Neural progenitor cell (in vitro differentiated cells): ENCODE measurements at regions not wholly inside any gene's neighbourhood (a gene's known extent, or its start where the extent isn't known, plus 50 kb on each side); places are given as distances from the start of the nearest gene placed in this dataset.

Experiments used
- DNase-seq: peaks from one replicate; pipeline ENCODE4 v3.0.0-alpha.2; 2016; ENCODE audit warnings: low spot score
- H2AFZ ChIP-seq: fragments of 200-600 bp; sonication (generic); replicated peaks from 2 replicates; pipeline ENCODE4 v1.6.1; 2016; ENCODE audit warnings: antibody characterized with exemption
- H3F3A ChIP-seq: fragments of 200-600 bp; sonication (generic); 2 replicates; pipeline ENCODE4 v1.6.1; 2016; ENCODE audit warnings: antibody characterized with exemption, low read depth
- H3K27ac ChIP-seq: fragments of 200-600 bp; sonication (generic); 2 replicates; pipeline ENCODE4 v1.5.1; 2016; ENCODE audit warnings: mild to moderate bottlenecking
- H3K27me3 ChIP-seq: fragments of 200-600 bp; sonication (generic); 2 replicates; pipeline ENCODE4 v1.6.1; 2016; ENCODE audit warnings: mild to moderate bottlenecking, moderate library complexity
- H3K36me3 ChIP-seq: fragments of 200-600 bp; sonication (generic); 2 replicates; pipeline ENCODE4 v1.5.1; 2016
- H3K4me1 ChIP-seq: fragments of 200-600 bp; sonication (generic); 2 replicates; pipeline ENCODE4 v1.6.1; 2016; ENCODE audit warnings: mixed run types
- H3K4me2 ChIP-seq: fragments of 200-600 bp; sonication (generic); 2 replicates; pipeline ENCODE4 v1.6.1; 2016
- H3K4me3 ChIP-seq: fragments of 200-600 bp; sonication (generic); 2 replicates; pipeline ENCODE4 v1.5.1; 2016
- H3K79me2 ChIP-seq: fragments of 200-600 bp; sonication (generic); 2 replicates; pipeline ENCODE4 v1.6.1; 2016; ENCODE audit warnings: low read depth
- H3K9ac ChIP-seq: fragments of 200-600 bp; sonication (generic); 2 replicates; pipeline ENCODE4 v1.6.1; 2016
- H3K9me3 ChIP-seq: fragments of 200-600 bp; sonication (generic); 2 replicates; pipeline ENCODE4 v1.5.1; 2016; ENCODE audit warnings: low read depth
- H4K20me1 ChIP-seq: fragments of 200-600 bp; sonication (generic); 2 replicates; pipeline ENCODE4 v1.6.1; 2016; ENCODE audit warnings: low read depth
- H3K27ac Mint-ChIP-seq: 3 replicates; pipeline ENCODE4 v1.8.0; 2021; ENCODE audit warnings: mixed read lengths
- H3K27me3 Mint-ChIP-seq: 2 replicates; pipeline ENCODE4 v1.8.0; 2022; ENCODE audit warnings: low read depth, mild to moderate bottlenecking, inconsistent platforms, moderate library complexity, mixed read lengths; ENCODE audit not compliant: insufficient read depth
- H3K36me3 Mint-ChIP-seq: 3 replicates; pipeline ENCODE4 v1.8.0; 2021; ENCODE audit warnings: mixed read lengths
- H3K4me1 Mint-ChIP-seq: 3 replicates; pipeline ENCODE4 v1.8.0; 2021; ENCODE audit warnings: mixed read lengths
- H3K4me3 Mint-ChIP-seq: 3 replicates; pipeline ENCODE4 v1.8.0; 2021; ENCODE audit warnings: mild to moderate bottlenecking, moderate library complexity, mixed read lengths
- H3K9me3 Mint-ChIP-seq: 3 replicates; pipeline ENCODE4 v1.8.0; 2020; ENCODE audit warnings: mixed read lengths
- CTCF ChIP-seq: fragments of 200-600 bp; sonication (generic); IDR thresholded peaks from 2 replicates; pipeline ENCODE4 v1.5.1; 2017; ENCODE audit warnings: antibody characterized with exemption, mild to moderate bottlenecking
- EZH2 ChIP-seq: fragments of 200-600 bp; sonication (generic); IDR thresholded peaks from 2 replicates; pipeline ENCODE4 v1.6.1; 2017; ENCODE audit warnings: antibody characterized with exemption, mild to moderate bottlenecking, moderate library complexity
- EZH2phosphoT487 ChIP-seq: fragments of 200-600 bp; sonication (generic); IDR thresholded peaks from 2 replicates; pipeline ENCODE4 v1.6.1; 2017; ENCODE audit warnings: antibody characterized with exemption

- Mint-ChIP-seq H3K27ac (no peak overlapping the region), H3K4me3 (no peak overlapping the region)
- H2AFZ ChIP-seq = no peak overlapping the region
These were observed 325.5 kb downstream of the IRS1 start for GRCh38 chr2:226474131-226474530.

DNA sequence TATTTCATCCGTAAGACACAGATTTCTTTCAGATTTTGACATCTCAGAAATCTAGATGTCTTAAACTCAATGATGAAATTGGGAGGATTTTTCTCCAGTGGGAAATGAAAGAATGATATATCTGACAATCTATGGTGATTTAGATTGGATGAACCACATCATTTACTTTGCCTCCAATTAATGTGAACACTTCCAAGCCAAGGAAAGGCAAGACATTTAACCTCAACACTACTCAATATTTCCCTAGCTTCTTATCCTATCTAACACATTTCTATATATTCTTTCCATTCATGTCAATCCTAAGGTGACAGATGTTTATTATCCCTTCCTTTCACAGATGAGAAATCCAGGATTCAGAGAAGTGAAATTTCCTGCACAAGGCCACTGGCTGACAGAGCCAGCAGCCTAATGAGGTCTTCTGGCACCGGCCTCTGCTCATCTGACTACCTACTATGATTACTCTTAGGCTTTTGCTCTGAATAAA is 327.6 kb downstream of the IRS1 start:
- Histone ChIP-seq H3K4me3 (no peak overlapping the region), H3K27me3 (no peaks in the 10 kb centered on the region), H2AFZ (no peak overlapping the region), H3K4me2 (no peak overlapping the region), H3K9me3 (no peaks in the 10 kb centered on the region), H3F3A (no peaks in the 10 kb centered on the region), H3K79me2 (no peaks in the 10 kb centered on the region), H3K36me3 (no peaks in the 10 kb centered on the region), H3K4me1 (peaks cover under 1% of the 10 kb centered on the region), H3K27ac (no peak overlapping the region), H3K9ac (no peak overlapping the region), H4K20me1 (no peaks in the 10 kb centered on the region)
- Mint-ChIP-seq H3K27me3 (no peaks in the 10 kb centered on the region), H3K4me3 (no peak overlapping the region), H3K36me3 (peaks cover 7% of the 10 kb centered on the region), H3K4me1 (peaks cover 2% of the 10 kb centered on the region), H3K27ac (no peak overlapping the region), H3K9me3 (peaks cover 16% of the 10 kb centered on the region)
- TF ChIP-seq EZH2phosphoT487 = no peak
- TF ChIP-seq EZH2 = no peak
- no peak for TF ChIP-seq CTCF
- no peak for DNase-seq

More at GRCh38 chr2:226474131-226474530, 325.5 kb downstream of the IRS1 start:
- H3K9me3 ChIP-seq = no peaks in the 10 kb centered on the region
- Mint-ChIP-seq H3K36me3 (peaks cover 7% of the 10 kb centered on the region), H3K4me1 (peaks cover 17% of the 10 kb centered on the region), H3K9me3 (peaks cover 18% of the 10 kb centered on the region), H3K27me3 (no peaks in the 10 kb centered on the region)
- TF ChIP-seq CTCF (no peak), EZH2phosphoT487 (no peak), EZH2 (no peak)
- no peaks in the 10 kb centered on the region for H3K4me1 ChIP-seq
- no peaks in the 10 kb centered on the region for H3K79me2 ChIP-seq
- H3K4me2 ChIP-seq = no peak overlapping the region
- H4K20me1 ChIP-seq = no peaks in the 10 kb centered on the region
- no peaks in the 10 kb centered on the region for H3F3A ChIP-seq
- no peak overlapping the region for H3K4me3 ChIP-seq
- no peak for DNase-seq
- H3K27ac ChIP-seq = no peak overlapping the region
- H3K9ac ChIP-seq = no peak overlapping the region
- no peaks in the 10 kb centered on the region for H3K27me3 ChIP-seq
- no peaks in the 10 kb centered on the region for H3K36me3 ChIP-seq

DNA sequence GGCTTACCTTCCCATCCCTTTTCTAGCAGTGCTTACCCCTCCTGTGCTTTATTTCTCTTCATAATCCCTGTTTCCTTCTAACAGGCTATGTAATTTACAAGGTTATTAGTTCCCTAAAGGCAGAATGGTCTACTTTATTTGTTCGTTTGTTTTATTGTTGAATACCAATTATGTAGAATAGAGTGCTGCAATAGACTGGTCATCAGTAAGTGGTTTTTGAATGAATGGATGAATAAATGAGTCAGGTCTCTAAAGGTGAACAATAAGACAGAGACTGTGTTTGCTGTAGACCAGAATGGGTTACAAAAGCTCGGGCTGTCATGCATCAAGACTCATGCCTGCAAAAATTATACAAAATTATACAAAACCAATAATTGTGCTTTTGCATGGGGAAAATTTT is 332.0 kb downstream of the IRS1 start:
- H3K36me3 ChIP-seq = no peaks in the 10 kb centered on the region
- H3K79me2 ChIP-seq = no peaks in the 10 kb centered on the region
- no peak overlapping the region for H2AFZ ChIP-seq
- peaks cover 7% of the 10 kb centered on the region for H3K4me1 ChIP-seq
- H3F3A ChIP-seq = no peaks in the 10 kb centered on the region
- no peak overlapping the region for H3K9ac ChIP-seq
- H3K27ac ChIP-seq = no peak overlapping the region
- H3K4me2 ChIP-seq = no peak overlapping the region
- H3K4me3 ChIP-seq = no peak overlapping the region
- H3K27me3 ChIP-seq = no peaks in the 10 kb centered on the region
- Mint-ChIP-seq H3K27ac (no peak overlapping the region), H3K4me1 (no peaks in the 10 kb centered on the region), H3K4me3 (no peak overlapping the region), H3K27me3 (no peaks in the 10 kb centered on the region), H3K9me3 (peaks cover 6% of the 10 kb centered on the region), H3K36me3 (no peaks in the 10 kb centered on the region)
- no peaks in the 10 kb centered on the region for H4K20me1 ChIP-seq
- no peak for DNase-seq
- H3K9me3 ChIP-seq = no peaks in the 10 kb centered on the region
- no peak for TF ChIP-seq CTCF
- TF ChIP-seq EZH2phosphoT487 = no peak
- no peak for TF ChIP-seq EZH2
